Neural progenitor cell (in vitro differentiated cells): ENCODE measurements at regions not wholly inside any gene's neighbourhood (a gene's known extent, or its start where the extent isn't known, plus 50 kb on each side); places are given as distances from the start of the nearest gene placed in this dataset.

ENCODE experiments used
- CTCF ChIP-seq: fragments of 200-600 bp; sonication (generic); IDR thresholded peaks from 2 replicates; pipeline ENCODE4 v1.5.1; 2017; ENCODE audit warnings: antibody characterized with exemption, mild to moderate bottlenecking
- EZH2 ChIP-seq: fragments of 200-600 bp; sonication (generic); IDR thresholded peaks from 2 replicates; pipeline ENCODE4 v1.6.1; 2017; ENCODE audit warnings: antibody characterized with exemption, mild to moderate bottlenecking, moderate library complexity

GRCh38 chr6:86412057-86412456 lies 525.3 kb upstream of the HTR1E start:
- TF ChIP-seq CTCF = no peak
- no peak for TF ChIP-seq EZH2
